ENCODE measurements at regions not wholly inside any gene's neighbourhood (a gene's known extent, or its start where the extent isn't known, plus 50 kb on each side); places are given as distances from the start of the nearest gene placed in this dataset.
A peak's percentile ranks its signal among the peaks of the same experiment; 100 is the strongest.

GRCh38 chr16:52976539-52977167 lies 76.0 kb downstream of the CHD9NB start:
- Histone ChIP-seq H3K4me1 (no peaks in the 10 kb centered on the region), H3K9me3 (0 out of 3 replicates have a peak, but pooled peaks cover 2% of the 10 kb centered on the region), H3K4me2 (no peak overlapping the region), H3K27ac (no peak overlapping the region), H3K4me3 (no peak overlapping the region)
- DNase-seq (ENCODE audit: low read depth in 1 of 2, low spot score in 1 of 2) (peak; percentile 37 to 39), FAIRE-seq (no peak), ATAC-seq (peak; percentile 88 to 91)
- CTCF ChIA-PET = interaction anchor here (0.9 kb wide), 2 partner anchors 12 to 46 kb away, joined by 3 to 4 read pairs; no protein-coding TSS in a partner anchor
- POLR2A ChIA-PET = no interaction called here
- TF ChIP-seq RAD21 (conservative IDR thresholded peaks at IDR 0.05 in 1 of 2, IDR thresholded peaks at IDR 0.05 in 1 of 2) (peak; percentile 28 to 51; a peak in 3 of 5 replicates), FOSL2 (IDR thresholded peaks at IDR 0.05) (no peak), FOSL2 (CRISPR knock-in tag; IDR thresholded peaks at IDR 0.05) (no peak), CTCF (IDR thresholded peaks at IDR 0.05) (peak; percentile 36; the same call in 2 of the 3 replicates), TP53 (CRISPR knock-in tag; IDR thresholded peaks at IDR 0.05) (no peak), RCOR1 (IDR thresholded peaks at IDR 0.05; ENCODE audit: low read depth, low read length) (no peak), CBX8 (IDR thresholded peaks at IDR 0.05) (no peak)
- TF ChIP-seq, protein P1, sequence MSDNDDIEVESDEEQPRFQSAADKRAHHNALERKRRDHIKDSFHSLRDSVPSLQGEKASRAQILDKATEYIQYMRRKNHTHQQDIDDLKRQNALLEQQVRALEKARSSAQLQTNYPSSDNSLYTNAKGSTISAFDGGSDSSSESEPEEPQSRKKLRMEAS (IDR thresholded peaks at IDR 0.05) = no peak
- TF ChIP-seq, protein P2, sequence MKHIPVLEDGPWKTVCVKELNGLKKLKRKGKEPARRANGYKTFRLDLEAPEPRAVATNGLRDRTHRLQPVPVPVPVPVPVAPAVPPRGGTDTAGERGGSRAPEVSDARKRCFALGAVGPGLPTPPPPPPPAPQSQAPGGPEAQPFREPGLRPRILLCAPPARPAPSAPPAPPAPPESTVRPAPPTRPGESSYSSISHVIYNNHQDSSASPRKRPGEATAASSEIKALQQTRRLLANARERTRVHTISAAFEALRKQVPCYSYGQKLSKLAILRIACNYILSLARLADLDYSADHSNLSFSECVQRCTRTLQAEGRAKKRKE (CRISPR knock-in tag; IDR thresholded peaks at IDR 0.05; ENCODE audit: low read depth) = no peak

DNA sequence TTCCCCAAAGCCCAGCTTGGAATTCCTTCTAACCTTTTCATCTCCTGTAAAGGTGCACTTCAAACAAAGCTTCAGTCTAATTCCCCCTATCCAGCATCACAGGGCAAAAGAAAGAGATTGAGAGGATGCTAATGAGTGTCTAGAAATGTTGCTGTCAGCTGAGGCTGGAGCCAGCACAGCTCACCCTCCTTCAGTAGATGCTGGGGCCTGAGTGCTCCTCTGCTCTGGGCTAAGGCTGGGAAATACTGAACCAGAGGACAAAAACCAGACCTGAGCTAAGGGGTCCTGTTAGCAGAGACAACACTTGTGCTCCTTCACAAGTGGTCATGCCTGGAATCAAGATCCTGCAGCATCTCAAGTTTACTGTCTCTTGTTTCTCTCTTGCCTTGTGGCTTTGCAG lies 85.0 kb downstream of the CHD9NB start:
- no peak for DNase-seq (ENCODE audit: low read depth in 1 of 2, low spot score in 1 of 2)
- FAIRE-seq = no peak
- H3K4me2 ChIP-seq = no peak overlapping the region
- H3K4me1 ChIP-seq = no peaks in the 10 kb centered on the region
- CTCF ChIA-PET = interaction anchor here (1.1 to 1.4 kb wide), 2 partner anchors 15 to 767 kb away, joined by 3 read pairs; no protein-coding TSS in a partner anchor
- POLR2A ChIA-PET = no interaction called here
- H3K4me3 ChIP-seq = no peak overlapping the region
- no peak overlapping the region for H3K27ac ChIP-seq
- 0 out of 3 replicates have a peak, but pooled peaks cover 2% of the 10 kb centered on the region for H3K9me3 ChIP-seq
- TF ChIP-seq REST (IDR thresholded peaks at IDR 0.05) (no peak), RARB (CRISPR knock-in tag; IDR thresholded peaks at IDR 0.05) (no peak), POLR2AphosphoS2 (conservative IDR thresholded peaks at IDR 0.05; ENCODE audit: low read length) (no peak), BHLHE40 (IDR thresholded peaks at IDR 0.05; ENCODE audit: low read depth, low read length) (no peak), ZNF302 (CRISPR knock-in tag; IDR thresholded peaks at IDR 0.05) (no peak), CTCF (IDR thresholded peaks at IDR 0.05) (no peak), ELK1 (IDR thresholded peaks at IDR 0.05; ENCODE audit: low read depth, low read length) (no peak), CBX2 (IDR thresholded peaks at IDR 0.05; ENCODE audit: borderline replicate concordance, low read depth) (no peak), GATA3 (IDR thresholded peaks at IDR 0.05; ENCODE audit: borderline replicate concordance) (no peak), E2F6 (IDR thresholded peaks at IDR 0.05; ENCODE audit: borderline replicate concordance, low read depth) (no peak), EHF (CRISPR knock-in tag; IDR thresholded peaks at IDR 0.05) (no peak)
- TF ChIP-seq, protein P3, sequence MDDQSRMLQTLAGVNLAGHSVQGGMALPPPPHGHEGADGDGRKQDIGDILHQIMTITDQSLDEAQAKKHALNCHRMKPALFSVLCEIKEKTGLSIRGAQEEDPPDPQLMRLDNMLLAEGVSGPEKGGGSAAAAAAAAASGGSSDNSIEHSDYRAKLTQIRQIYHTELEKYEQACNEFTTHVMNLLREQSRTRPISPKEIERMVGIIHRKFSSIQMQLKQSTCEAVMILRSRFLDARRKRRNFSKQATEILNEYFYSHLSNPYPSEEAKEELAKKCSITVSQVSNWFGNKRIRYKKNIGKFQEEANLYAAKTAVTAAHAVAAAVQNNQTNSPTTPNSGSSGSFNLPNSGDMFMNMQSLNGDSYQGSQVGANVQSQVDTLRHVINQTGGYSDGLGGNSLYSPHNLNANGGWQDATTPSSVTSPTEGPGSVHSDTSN (IDR thresholded peaks at IDR 0.05) = no peak
- TF ChIP-seq, protein P1 (IDR thresholded peaks at IDR 0.05) = no peak
- TF ChIP-seq, protein P2 (CRISPR knock-in tag; IDR thresholded peaks at IDR 0.05; ENCODE audit: low read depth) = no peak
- ATAC-seq = no peak

Data from A549 (cell line).